ENCODE measurements at regions not wholly inside any gene's neighbourhood (a gene's known extent, or its start where the extent isn't known, plus 50 kb on each side); places are given as distances from the start of the nearest gene placed in this dataset.

DNA sequence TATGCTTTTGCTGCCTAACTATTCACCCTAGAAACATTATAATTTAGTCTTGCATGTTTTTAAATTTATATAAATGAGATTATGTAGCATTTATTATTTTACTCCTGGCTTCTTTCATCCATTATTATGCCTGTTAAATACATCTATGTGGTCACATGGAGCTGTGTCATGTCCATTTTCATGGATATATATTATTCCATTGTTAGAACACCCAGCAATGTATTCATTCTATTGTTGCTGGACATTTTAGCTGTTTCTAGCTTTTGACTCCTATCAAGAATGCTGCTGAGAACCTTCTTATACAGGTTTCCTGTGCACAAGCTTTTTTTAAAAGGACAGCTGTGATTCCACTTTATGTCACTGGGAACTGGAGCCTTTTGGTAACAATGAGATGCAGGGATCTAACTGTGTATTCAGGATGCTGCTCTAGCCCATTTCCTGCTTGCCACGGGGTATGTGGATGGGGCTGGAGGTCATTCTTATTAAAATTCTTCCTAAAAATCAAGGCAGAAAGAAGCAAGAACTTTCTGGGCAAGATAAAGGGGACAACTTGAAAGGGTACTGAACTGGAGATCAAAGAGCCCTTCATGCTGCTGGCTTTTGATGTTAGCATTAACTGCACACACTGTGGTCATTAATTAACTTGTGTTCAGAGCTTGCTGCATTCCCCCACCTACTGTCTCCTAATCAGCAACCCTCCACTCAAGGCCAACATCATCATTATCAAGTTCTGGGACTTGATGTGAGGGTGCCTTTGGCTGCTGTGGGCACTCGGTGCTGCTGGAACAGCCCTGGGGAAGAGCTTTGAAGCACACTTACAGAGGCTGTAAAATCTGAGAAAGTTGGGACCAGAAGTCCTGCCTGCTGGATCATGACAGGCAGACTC lies 96.6 kb upstream of the AKIRIN2 start:
- no peak for DNase-seq

DNA sequence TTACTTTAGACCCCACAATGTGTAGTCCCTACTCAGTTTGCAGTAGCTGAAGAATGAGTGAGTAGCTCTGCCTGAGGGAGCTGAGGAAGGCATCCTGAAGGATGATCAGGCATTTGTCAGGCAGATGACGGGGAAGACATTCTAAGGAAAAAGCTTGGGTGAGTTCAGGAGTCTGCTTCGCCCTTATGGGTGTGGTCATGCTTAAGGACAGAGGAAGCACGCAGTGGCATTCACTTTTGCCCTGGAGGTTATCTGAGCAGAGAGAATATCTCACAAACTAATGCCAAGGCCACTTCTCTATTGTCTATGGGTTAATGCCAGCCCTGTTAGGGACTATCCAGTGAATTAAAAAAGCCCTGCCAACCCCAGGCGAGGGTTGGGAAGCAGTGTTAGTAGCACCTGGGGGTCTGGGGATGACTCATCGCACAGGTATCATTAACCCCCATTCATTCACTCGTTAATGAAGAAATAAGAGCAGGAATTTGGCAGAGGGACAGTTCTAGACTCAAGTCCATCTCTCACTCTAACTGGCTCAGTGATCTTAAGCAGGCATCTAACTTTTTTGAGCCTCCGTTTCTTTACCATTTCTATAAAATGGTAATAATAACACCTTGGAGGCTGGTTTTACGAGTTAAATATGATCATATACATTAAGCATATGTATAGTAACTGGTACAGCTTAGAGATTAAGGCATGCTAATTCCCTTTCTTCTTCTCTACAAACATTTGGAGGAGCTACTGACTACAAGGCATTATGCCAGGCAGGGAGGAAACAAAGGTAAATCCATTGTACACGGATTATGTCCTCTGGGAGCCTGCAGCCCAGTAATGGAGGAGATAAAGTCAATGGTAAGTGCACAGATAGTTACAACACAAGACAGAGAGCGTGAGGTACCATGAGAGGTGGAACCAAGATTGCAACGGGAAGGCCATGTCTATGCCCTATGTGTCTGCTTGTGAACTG lies 93.2 kb upstream of the AKIRIN2 start:
- no peak for DNase-seq

DNA sequence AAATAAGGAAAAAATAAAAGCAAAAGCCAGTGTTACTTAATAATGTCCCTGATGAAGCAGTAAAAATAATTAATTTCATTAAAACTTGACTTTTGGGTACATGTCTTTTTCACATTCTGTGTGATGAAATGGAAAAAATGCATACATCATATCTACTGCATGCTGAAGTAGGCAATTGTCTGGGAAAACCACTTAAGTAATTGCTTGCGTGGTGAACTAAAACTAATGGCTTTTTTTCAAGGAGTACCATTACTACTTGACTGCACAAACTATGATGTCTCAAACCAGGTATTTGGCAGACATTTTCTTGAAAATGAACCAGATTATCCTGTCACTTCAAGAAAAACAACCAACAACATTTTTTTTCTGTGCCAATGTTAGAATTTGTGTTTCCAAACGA lies 91.3 kb upstream of the AKIRIN2 start:
- no peak for DNase-seq

DNA sequence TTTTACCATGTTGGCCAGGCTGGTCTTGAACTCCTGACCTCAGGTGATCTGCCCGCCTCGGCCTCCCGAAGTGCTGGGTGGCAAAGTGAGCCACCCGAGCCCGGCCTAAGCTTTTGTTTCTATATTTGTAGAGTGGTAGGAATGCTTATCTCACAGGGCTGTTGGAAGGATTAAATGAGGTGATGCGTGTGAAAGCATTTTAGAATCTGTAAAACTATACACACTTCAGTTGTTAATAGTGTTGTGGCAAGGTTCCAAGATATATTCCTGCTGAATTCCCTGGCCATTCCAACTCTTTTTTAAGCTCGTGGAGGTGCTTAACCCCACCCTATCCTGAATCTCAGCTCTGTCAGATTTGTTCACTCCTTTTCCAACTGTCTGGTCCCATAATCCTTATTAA lies 89.9 kb upstream of the AKIRIN2 start:
- no peak for DNase-seq

DNA sequence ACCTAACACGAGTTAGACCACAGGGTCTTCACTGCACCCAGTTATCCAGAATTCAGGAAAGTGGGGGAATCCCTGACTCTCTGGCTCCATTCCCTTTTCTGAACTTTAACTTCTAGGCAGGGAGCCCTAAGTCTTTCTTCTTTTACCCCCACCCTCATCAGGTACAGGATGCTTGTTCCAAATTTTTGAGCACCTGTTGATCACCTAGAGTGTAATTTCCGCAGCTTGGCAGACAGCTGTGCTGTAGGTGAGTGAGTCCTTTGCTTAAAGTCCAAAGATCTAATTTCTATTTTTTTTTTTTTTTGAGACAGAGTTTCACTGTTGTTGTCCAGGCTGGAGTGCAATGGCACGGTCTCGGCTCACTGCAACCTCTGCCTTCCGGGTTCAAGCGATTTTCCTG lies 89.5 kb upstream of the AKIRIN2 start:
- DNase-seq: no peak

DNA sequence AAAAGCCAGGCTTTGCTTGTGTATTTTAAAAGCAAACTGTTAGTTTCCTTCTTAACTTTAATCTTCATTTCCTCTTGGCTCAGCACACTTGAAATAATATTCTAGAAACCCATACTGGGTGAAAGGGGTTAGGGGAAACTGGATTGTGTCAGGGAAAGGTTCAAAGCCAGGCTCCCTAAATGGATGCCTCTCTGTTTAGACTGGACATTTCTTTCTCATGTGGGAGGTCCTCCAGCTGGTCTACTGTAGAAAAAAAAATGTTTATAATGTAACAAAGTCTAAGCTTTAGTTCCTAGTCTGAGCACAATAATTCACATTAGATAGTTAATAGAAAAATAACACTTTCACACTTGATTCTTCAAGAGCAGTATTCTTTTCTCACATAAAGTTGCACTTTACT lies 89.0 kb upstream of the AKIRIN2 start:
- DNase-seq: no peak

DNA sequence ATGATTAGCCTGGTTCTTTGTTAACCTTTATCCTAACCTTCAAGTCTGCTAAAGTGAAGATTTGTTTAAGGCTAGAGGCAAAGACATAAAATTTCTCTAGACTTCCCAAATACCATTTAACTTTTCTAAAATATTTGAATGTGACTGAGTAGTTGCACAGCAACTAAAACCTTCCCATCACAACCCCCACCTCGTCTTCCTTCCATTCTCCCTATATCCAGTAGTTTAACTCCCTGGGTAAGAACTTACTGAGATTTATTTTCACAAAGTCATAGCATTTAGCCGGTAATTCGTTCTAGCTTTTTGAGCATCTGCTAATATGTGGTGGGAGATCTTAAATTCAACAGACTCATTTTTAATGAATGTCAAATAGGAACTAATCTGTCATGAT lies 87.9 kb upstream of the AKIRIN2 start:
- no peak for DNase-seq

DNA sequence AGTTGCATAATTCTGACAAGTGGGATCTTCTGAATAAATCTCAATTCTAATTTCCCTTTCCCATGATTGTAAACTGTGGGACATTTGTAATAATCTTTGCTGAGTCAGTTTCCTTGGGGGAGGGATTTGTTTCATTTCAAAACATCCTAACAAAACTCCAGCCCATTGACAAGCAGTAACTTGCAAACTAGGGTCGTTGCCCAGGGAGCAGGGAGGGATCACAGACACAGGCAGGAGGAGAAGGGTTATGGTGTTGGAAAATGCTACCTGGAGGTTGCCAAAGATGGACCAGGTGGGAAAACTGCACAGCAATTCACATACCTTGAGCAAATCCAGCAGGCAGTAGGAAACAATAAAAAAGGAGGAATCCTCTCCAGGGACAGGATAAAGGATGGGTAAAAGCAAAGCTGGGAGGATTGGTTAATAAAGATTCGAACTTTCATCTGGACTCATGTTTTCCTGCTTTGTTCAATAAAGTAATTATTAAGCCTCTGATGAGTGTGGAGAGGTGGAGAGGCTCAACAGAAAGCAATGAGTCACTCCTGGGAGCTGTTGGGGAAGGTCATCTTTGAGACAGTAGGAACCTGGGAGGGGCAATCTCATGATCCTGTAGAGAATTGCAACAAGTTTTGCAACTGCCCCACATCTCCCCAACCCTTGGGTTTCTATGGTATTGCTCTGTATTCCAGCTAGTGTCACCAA lies 87.3 kb upstream of the AKIRIN2 start:
- no peak for DNase-seq

DNA sequence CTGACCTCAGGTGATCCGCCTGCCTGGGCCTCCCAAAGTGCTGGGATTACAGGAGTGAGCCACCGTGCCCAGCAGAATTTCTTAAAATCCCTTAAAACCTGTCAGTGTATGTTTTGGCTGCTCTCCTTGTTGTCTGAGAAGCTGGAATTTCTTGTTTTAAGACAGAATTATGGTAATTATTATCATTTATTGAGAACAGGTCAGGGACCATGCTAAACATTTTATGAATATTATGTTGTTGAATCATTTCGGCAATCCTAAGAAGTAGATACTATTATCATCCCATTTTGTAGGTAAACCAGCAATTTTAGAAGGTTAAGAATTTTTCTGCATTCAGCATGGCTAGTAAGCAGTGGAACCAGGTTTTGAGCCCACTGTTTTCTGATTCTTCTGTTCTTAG lies 86.1 kb upstream of the AKIRIN2 start:
- no peak for DNase-seq

DNA sequence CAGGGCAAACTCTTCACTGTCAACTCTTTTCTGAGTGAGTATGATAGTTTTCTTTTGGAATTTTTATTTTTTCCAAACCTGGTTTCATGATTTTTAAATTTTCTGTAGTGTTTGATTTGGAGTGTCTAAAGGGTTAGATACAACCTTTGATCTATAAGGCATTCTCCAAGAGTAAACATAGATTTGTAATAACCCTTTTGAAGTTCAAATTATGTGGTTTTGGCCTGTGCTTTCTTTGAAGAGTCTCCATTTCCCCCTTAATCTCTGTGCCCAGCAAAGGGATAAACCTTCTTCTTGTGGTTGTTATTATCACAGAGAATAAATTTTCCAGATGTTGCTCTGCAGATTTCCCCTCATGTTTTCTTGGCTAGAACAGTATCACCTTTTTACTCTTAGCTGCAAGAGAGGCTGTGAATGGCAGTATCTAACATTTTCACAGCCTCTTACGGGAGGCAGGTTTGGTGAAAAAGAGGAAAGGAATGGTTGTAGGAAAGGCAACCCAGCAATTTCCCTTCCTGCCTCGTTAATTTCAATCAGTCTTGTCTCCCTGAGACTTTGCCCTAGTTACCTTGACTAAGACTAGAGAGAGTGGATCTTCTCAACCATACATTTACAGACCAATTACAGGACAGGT lies 83.3 kb upstream of the AKIRIN2 start:
- DNase-seq: no peak

DNA sequence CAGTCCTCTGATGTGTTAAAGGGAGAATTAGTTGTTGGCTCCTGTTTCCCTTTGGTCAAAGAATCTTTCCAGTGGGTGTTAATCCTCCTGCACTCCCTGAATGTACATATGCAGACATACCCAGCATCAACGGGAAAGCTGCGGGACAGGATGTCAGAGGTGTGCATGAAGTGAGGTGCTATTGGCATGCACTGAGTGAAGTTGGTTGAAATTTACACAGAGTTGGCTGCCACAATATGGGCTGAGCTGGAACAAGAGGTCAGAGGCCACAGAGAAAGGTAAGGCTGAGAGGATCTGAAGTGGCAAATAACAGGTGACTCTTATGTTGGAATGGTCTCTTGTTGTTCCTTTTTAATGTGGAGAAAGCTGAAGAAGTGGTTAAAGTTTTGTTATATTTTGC lies 82.7 kb upstream of the AKIRIN2 start:
- no peak for DNase-seq

DNA sequence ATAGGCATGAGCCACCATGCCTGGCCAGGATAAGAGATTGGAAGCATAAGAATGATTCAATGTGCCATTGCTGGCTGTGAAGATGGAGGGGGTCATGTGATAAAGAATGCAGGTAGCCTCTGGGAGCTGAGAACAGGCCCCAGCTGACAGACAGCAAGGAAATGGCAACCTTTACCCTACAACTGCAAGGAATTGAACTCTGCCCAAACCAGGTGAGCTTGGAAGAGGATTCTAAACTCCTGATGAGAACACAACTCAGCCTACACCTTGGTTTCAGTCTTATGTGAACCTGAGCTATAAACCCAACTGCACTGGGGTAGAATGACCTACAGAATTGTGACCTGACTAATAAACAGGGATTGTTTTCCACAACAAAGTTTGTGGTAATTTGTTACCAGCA lies 82.0 kb upstream of the AKIRIN2 start:
- DNase-seq: no peak

DNA sequence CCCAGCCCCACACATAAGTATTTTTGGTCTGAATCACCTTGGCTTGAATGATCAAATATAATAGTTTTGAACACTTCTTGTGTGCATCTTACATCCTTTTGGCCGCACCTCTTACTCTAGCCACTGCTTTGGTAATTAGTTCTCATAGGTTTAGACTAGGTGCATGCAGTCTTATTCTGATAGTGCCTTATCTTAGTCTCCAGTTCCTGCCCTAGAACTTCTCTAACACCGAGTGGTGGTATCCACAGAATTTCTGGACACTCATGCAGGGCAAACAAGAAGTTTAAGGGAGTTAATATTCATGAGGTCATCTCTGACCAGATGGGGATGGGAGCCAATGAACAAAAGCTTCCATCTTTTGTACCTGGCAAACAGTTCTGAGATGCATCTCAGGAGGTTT lies 77.5 kb upstream of the AKIRIN2 start:
- no peak for DNase-seq

DNA sequence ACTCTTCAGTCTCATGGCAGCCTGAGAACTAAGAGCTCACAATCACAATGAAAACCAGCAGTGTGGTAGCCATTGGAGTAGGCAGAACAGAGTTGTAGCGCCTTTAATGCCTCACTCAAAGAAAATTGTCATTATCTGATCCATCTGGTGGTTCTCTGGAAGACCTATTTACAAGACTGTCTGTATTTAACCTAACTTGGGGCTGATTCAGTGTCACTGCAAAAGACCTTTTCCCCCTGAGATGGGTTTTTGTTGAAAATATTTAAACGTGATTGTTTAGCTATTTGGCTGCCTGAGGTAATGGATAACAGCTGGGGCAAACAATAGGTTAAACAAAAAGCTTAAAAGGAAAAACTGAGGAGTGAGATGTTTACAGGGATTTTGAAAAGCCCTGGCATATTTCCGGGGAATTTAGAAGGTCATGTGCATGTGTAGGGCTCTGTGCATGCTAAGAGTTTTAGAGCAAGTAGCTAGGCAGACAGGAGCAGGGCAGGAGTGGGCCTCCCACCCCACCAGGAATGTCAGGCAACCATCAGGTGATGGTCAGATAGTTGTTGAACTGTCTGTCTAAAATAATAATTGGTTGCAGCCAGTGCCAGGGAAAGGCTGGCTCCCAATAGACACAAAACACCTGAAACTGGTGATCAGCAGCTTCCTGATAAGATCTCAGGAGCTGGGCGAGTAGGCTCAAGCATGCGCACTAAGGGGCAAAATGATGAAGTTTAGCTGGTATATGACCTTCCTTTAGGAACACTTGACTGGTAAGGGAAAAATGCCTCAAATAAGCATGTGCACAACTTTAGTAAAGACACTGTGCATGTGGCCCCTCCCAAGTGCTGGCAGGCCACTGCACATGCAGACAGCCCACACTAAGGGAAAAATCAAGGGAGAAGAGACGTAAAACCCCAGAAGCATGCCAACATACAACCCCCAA lies 70.8 kb upstream of the AKIRIN2 start:
- DNase-seq: no peak

DNA sequence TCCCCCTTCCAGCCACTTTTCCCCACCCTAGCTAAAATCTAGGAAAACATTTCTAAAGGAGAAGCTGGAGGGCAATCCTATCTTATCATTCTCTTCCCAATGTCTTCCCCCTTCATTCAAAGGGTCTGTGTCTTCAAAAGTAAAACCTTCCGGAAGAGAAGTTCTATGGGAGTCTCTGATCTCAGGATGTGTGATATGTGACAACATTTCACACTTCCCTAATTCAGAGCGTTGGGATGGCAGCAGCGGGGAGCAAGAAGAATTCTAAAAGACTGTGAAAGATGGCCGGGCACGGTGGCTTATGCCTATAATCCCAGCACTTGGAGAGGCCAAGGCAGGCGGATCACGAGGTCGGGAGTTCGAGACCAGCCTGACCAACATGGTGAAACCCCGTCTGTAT lies 65.4 kb upstream of the AKIRIN2 start:
- no peak for DNase-seq

DNA sequence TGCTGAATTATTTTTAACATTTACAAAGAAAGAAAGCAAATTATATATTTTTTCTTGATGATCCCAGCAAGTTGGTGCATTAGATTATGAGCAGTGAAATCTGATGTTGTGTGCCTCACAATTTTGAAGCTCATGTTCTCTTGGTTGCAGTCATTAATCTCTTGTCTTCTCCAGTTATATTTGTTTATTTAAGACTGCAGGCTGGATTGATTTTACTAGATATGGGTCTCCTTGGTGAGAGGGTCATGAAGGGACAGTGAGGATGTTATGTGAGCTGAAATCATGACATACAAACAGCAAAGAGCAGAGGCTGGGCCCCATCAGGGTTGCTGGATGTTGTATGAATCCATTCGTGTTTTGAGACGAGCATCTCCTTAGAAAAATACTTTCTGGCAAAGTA lies 64.2 kb upstream of the AKIRIN2 start:
- peak; percentile 7 for DNase-seq

DNA sequence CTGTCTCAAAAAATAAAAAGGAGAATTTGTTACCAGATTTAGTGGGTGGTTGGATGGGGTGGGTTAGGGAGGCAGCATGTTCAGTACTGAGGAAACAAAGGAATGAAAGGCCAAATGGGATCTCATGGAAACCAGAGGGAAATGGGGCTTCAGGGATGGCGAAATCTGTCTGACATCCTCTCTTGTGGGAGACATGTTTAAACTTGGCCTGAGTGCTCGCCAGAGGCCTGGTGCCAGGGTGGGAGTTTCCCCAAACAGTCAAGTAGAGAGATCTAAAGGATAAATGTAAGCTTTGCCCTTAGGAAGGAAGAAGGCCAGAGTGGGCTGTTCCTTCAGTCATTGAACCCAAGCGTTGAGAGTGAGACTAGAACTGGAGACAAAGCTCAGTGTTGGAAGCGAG lies 61.9 kb upstream of the AKIRIN2 start:
- no peak for DNase-seq

DNA sequence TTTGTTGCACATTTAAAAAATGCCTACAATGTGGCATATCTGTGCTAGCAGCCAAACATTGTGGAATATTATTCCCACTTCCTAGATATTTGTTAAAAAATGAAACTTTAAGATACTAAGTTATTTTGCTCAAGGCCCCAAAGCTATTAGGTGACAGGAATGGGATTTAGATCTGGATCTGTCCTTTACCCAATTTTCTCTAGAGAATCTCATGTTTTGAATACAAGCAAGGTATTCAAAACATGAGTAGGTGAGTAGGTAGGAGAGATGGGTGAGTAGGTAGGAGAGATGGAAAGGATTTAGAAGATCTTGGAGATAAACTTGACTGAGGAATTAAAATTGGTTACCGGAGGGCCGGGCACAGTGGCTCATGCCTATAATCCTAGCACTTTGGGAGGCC lies 61.2 kb upstream of the AKIRIN2 start:
- no peak for DNase-seq

DNA sequence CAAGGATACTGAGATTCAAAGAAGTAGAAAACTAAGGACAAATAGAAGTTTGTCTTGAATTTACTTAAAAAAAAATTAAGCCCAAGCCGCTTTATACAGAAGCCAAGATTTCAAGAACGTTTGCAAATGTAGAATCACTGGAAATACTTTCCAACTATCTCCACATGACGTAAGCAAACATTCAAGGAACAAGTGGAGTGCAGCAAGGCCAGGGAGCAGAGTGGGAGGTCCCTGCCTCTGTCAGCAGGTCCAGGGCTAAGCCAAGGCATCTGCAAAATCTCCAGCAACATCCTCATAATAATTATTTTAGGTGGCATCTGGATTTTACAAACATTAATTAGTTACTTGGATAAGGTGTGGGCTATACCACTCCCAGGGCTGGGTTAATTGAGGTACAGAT lies 60.1 kb upstream of the AKIRIN2 start:
- no peak for DNase-seq

DNA sequence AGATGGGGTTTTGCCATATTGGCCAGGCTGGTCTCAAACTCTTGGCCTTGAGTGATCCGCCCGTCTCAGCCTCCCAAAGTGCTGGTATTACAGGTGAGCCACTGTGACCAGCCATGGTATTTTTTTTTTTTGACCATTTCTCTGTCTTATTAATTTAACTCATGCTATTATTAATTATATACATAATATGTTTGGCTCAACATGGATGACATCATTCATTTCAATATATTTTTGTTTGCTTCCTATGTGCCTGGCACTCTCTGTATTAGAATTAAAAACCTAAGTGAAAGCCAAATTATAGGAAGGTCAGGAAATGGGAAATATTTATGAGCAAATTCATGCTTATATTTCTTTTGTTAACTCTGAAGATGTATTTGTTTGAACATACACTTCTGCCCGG lies 55.8 kb upstream of the AKIRIN2 start:
- DNase-seq: no peak

DNA sequence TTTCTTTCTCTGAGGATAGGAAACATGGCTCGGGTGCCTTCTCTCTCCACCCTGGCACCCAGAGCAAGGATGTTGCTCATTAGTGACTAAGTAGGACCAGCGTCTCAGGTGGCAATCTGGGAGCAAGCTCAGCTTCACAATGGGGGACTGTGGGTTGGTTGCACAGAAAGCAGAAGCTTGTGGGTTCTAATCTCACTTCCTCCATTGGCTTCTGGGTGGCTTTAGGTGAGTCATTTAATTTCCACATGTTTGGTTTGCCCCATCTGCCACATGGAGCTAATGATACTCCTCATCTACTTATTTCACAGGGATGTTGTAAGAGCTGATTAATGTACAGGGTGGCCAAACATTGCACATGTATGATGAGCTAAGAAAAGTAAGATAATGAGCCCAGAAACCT lies 54.8 kb upstream of the AKIRIN2 start:
- no peak for DNase-seq

Data from NCI-H510A treated with DMSO at 0.1 percent for 48 hours (cell line).